MG63 (cell line): ENCODE measurements at regions not wholly inside any gene's neighbourhood (a gene's known extent, or its start where the extent isn't known, plus 50 kb on each side); places are given as distances from the start of the nearest gene placed in this dataset.
"Not testable (repeated sequence)": the region's sequence is repeated elsewhere in the genome, so short reads cannot be mapped to it uniquely, and the experiment has no call there.

Source experiments
- DNase-seq: peaks from one replicate; pipeline ENCODE4 v3.0.0-alpha.2; 2020
- H3K27me3 ChIP-seq: fragments of 250-450 bp; sonication (Bioruptor Pico); 2 replicates; pipeline ENCODE4 v1.5.1; 2020; ENCODE audit warnings: mild to moderate bottlenecking, moderate library complexity
- H3K36me3 ChIP-seq: fragments of 250-450 bp; sonication (Bioruptor Pico); 2 replicates; pipeline ENCODE4 v1.5.1; 2020; ENCODE audit warnings: mild to moderate bottlenecking, moderate library complexity
- H3K4me3 ChIP-seq: fragments of 250-450 bp; sonication (Bioruptor Pico); 2 replicates; pipeline ENCODE4 v1.5.1; 2020; ENCODE audit warnings: mild to moderate bottlenecking, moderate library complexity
- H3K9me3 ChIP-seq: fragments of 250-450 bp; sonication (Bioruptor Pico); 2 replicates; pipeline ENCODE4 v1.5.1; 2020; ENCODE audit warnings: mild to moderate bottlenecking, moderate library complexity

- H3K4me3 ChIP-seq, result no peak overlapping the region
- H3K27me3 ChIP-seq, result no peaks in the 10 kb centered on the region
- no peak for DNase-seq
- H3K9me3 ChIP-seq, result no peaks in the 10 kb centered on the region
- H3K36me3 ChIP-seq, result no peaks in the 10 kb centered on the region
Measured at GRCh38 chr3:116512281-116512680, 67.0 kb upstream of the LSAMP start.

GRCh38 chr3:116512931-116513330 lies 67.6 kb upstream of the LSAMP start:
- no peak for DNase-seq
- no peak overlapping the region for H3K4me3 ChIP-seq
- no peaks in the 10 kb centered on the region for H3K36me3 ChIP-seq
- no peaks in the 10 kb centered on the region for H3K9me3 ChIP-seq
- no peaks in the 10 kb centered on the region for H3K27me3 ChIP-seq

- Histone ChIP-seq H3K9me3 (no peaks in the 10 kb centered on the region), H3K4me3 (no peak overlapping the region), H3K27me3 (no peaks in the 10 kb centered on the region), H3K36me3 (no peaks in the 10 kb centered on the region)
- no peak for DNase-seq
Measured at GRCh38 chr3:116515973-116516372, 70.7 kb upstream of the LSAMP start.

GRCh38 chr3:116517308-116517707 lies 72.0 kb upstream of the LSAMP start:
- Histone ChIP-seq H3K9me3 (no peaks in the 10 kb centered on the region), H3K4me3 (no peak overlapping the region), H3K27me3 (no peaks in the 10 kb centered on the region), H3K36me3 (no peaks in the 10 kb centered on the region)
- no peak for DNase-seq

- not testable (repeated sequence) for H3K4me3 ChIP-seq, H3K9me3 ChIP-seq, H3K27me3 ChIP-seq, H3K36me3 ChIP-seq, DNase-seq
Measured at GRCh38 chr3:116519101-116519500, 73.8 kb upstream of the LSAMP start.

- H3K36me3 ChIP-seq, DNase-seq, H3K4me3 ChIP-seq, H3K9me3 ChIP-seq, H3K27me3 ChIP-seq: not testable (repeated sequence)
Measured at GRCh38 chr3:116519823-116520222, 74.5 kb upstream of the LSAMP start.

- Histone ChIP-seq H3K9me3 (no peaks in the 10 kb centered on the region), H3K27me3 (no peaks in the 10 kb centered on the region), H3K4me3 (no peak overlapping the region), H3K36me3 (no peaks in the 10 kb centered on the region)
- DNase-seq, result no peak
Measured at GRCh38 chr3:116524453-116525210, 79.3 kb upstream of the LSAMP start.

- H3K27me3 ChIP-seq, result no peaks in the 10 kb centered on the region
- H3K36me3 ChIP-seq, result no peaks in the 10 kb centered on the region
- DNase-seq, result no peak
- H3K9me3 ChIP-seq, result no peaks in the 10 kb centered on the region
- no peak overlapping the region for H3K4me3 ChIP-seq
Measured at GRCh38 chr3:116552246-116552645, 107.0 kb upstream of the LSAMP start.

- Histone ChIP-seq H3K36me3 (no peaks in the 10 kb centered on the region), H3K27me3 (no peaks in the 10 kb centered on the region), H3K4me3 (no peak overlapping the region), H3K9me3 (no peaks in the 10 kb centered on the region)
- DNase-seq, result no peak
Measured at GRCh38 chr3:116553355-116553754, 108.1 kb upstream of the LSAMP start.

- no peak overlapping the region for H3K4me3 ChIP-seq
- DNase-seq, result no peak
- H3K36me3 ChIP-seq, result no peaks in the 10 kb centered on the region
- no peaks in the 10 kb centered on the region for H3K9me3 ChIP-seq
- no peaks in the 10 kb centered on the region; the same call in 1 of the 2 replicates for H3K27me3 ChIP-seq
Measured at GRCh38 chr3:116561529-116561928, 116.2 kb upstream of the LSAMP start.

- no peak overlapping the region for H3K4me3 ChIP-seq
- no peaks in the 10 kb centered on the region for H3K9me3 ChIP-seq
- H3K27me3 ChIP-seq, result no peaks in the 10 kb centered on the region; the same call in 1 of the 2 replicates
- DNase-seq, result no peak
- H3K36me3 ChIP-seq, result no peaks in the 10 kb centered on the region
Measured at GRCh38 chr3:116563351-116563750, 118.1 kb upstream of the LSAMP start.

- no peaks in the 10 kb centered on the region for H3K9me3 ChIP-seq
- no peak overlapping the region for H3K4me3 ChIP-seq
- no peaks in the 10 kb centered on the region; the same call in 1 of the 2 replicates for H3K27me3 ChIP-seq
- H3K36me3 ChIP-seq, result no peaks in the 10 kb centered on the region
- DNase-seq, result no peak
Measured at GRCh38 chr3:116566478-116566960, 121.2 kb upstream of the LSAMP start.

- Histone ChIP-seq H3K4me3 (no peak overlapping the region), H3K9me3 (no peaks in the 10 kb centered on the region), H3K27me3 (no peaks in the 10 kb centered on the region), H3K36me3 (no peaks in the 10 kb centered on the region)
- peak; percentile 3 for DNase-seq
Measured at GRCh38 chr3:116569611-116570010, 124.3 kb upstream of the LSAMP start.

- Histone ChIP-seq H3K4me3 (no peak overlapping the region), H3K9me3 (0 out of 2 replicates have a peak, but pooled peaks cover 2% of the 10 kb centered on the region), H3K36me3 (no peaks in the 10 kb centered on the region), H3K27me3 (no peaks in the 10 kb centered on the region)
- no peak for DNase-seq
Measured at GRCh38 chr3:116579840-116580239, 129.7 kb upstream of the TUSC7 start.

- no peak for DNase-seq
- no peaks in the 10 kb centered on the region for H3K27me3 ChIP-seq
- no peaks in the 10 kb centered on the region for H3K9me3 ChIP-seq
- H3K36me3 ChIP-seq, result no peaks in the 10 kb centered on the region
- H3K4me3 ChIP-seq, result no peak overlapping the region
Measured at GRCh38 chr3:116586285-116586944, 123.2 kb upstream of the TUSC7 start.

- no peak overlapping the region for H3K4me3 ChIP-seq
- no peaks in the 10 kb centered on the region for H3K36me3 ChIP-seq
- no peaks in the 10 kb centered on the region for H3K27me3 ChIP-seq
- no peaks in the 10 kb centered on the region for H3K9me3 ChIP-seq
- DNase-seq, result no peak
Measured at GRCh38 chr3:116591236-116591635, 118.3 kb upstream of the TUSC7 start.

- Histone ChIP-seq H3K9me3 (no peaks in the 10 kb centered on the region; the same call in 1 of the 2 replicates), H3K27me3 (no peaks in the 10 kb centered on the region), H3K36me3 (no peaks in the 10 kb centered on the region), H3K4me3 (no peak overlapping the region)
- no peak for DNase-seq
Measured at GRCh38 chr3:116601206-116601605, 108.4 kb upstream of the TUSC7 start.

- H3K4me3 ChIP-seq, result no peak overlapping the region
- peaks cover 2% of the 10 kb centered on the region; the same call in 1 of the 2 replicates for H3K9me3 ChIP-seq
- peaks cover 3% of the 10 kb centered on the region; the same call in 1 of the 2 replicates for H3K27me3 ChIP-seq
- no peaks in the 10 kb centered on the region for H3K36me3 ChIP-seq
- DNase-seq, result no peak
Measured at GRCh38 chr3:116607205-116607604, 102.4 kb upstream of the TUSC7 start.
